Right atrium auricular region (tissue), 2 donors: ENCODE measurements at regions not wholly inside any gene's neighbourhood (a gene's known extent, or its start where the extent isn't known, plus 50 kb on each side); places are given as distances from the start of the nearest gene placed in this dataset.
A peak's percentile ranks its signal among the peaks of the same experiment; 100 is the strongest.

Experiments
- DNase-seq: peaks from one replicate; pipeline ENCODE4 v3.0.0-alpha.2; 2019; ENCODE audit warnings: low spot score
- H3K27ac ChIP-seq, 2 donors: fragments of 200-600 bp; sonication (generic); 1 replicate in 1 of 2; 2 replicates in 1 of 2; pipeline ENCODE4 v1.5.1; 2016 to 2019
- H3K27me3 ChIP-seq, 2 donors: fragments of 200-600 bp; sonication (generic); one replicate each; pipeline versions ENCODE4 v1.5.1 to v1.6.0; 2017 to 2019
- H3K36me3 ChIP-seq: fragments of 200-600 bp; sonication (generic); one replicate; pipeline ENCODE4 v1.5.1; 2016
- H3K4me1 ChIP-seq, 2 donors: fragments of 200-600 bp; sonication (generic); one replicate each; pipeline versions ENCODE4 v1.5.1 to v1.6.0; 2017 to 2019
- H3K4me3 ChIP-seq, 2 donors: fragments of 200-600 bp; sonication (generic); 1 replicate in 1 of 2; 2 replicates in 1 of 2; pipeline ENCODE4 v1.5.1; 2017 to 2019; ENCODE audit warnings: mild to moderate bottlenecking in 1 of 2, moderate library complexity in 1 of 2
- H3K9me3 ChIP-seq, 2 donors: fragments of 200-600 bp; sonication (generic); one replicate each; pipeline ENCODE4 v1.5.1; 2019
- TF ChIP-seq, protein P1 (sequence below), 2 donors: fragments of 200-600 bp; sonication (generic); IDR thresholded peaks; one replicate each; pipeline ENCODE4 v1.5.1; 2019; ENCODE audit warnings: antibody characterized with exemption in 2 of 2

DNA sequence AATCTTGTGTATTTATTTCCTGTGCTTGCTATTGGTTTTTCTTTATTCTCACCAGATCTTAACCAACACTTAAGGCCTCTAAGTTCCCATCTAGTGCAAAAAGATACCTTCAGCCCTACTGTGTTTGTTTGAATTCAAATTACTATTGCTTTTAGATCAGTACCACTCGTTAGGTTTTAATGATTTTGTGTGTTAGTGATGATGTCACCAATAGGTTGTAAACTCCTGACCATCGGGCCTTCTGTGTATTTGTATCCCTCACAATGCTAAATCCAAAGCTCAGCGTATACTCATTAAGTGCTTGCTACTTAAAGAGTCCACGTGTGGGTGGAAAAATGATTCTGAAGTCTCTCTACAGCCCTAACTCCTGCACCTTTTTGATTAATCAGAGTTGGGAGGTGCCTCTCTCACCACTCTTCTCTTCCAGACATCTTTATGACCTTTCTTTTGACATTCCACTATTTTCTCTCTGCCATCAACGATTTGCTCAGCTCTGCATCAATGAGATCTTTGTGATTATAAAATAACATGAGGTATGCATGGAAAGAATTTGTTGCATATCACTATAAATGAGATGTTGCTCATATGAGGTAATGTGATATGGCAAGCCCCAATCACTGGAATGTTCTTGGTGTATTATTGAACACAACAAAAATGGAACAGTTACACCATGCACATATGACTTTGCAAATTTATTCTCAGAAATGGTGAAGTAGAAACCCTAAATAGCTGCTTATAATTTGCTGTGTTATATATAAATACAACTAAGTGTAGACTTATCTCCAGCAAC is 55.1 kb upstream of the LAMA2 start:
- no peaks in the 10 kb centered on the region for H3K27me3 ChIP-seq
- peaks cover 0 to 5% of the 10 kb centered on the region in 2 donors for H3K9me3 ChIP-seq
- H3K27ac ChIP-seq = peak overlapping the region in 1 of 2 donors; percentile 30
- TF ChIP-seq, protein P1, sequence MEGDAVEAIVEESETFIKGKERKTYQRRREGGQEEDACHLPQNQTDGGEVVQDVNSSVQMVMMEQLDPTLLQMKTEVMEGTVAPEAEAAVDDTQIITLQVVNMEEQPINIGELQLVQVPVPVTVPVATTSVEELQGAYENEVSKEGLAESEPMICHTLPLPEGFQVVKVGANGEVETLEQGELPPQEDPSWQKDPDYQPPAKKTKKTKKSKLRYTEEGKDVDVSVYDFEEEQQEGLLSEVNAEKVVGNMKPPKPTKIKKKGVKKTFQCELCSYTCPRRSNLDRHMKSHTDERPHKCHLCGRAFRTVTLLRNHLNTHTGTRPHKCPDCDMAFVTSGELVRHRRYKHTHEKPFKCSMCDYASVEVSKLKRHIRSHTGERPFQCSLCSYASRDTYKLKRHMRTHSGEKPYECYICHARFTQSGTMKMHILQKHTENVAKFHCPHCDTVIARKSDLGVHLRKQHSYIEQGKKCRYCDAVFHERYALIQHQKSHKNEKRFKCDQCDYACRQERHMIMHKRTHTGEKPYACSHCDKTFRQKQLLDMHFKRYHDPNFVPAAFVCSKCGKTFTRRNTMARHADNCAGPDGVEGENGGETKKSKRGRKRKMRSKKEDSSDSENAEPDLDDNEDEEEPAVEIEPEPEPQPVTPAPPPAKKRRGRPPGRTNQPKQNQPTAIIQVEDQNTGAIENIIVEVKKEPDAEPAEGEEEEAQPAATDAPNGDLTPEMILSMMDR (IDR thresholded peaks at IDR 0.05) = no peak
- peaks cover 0 to 10% of the 10 kb centered on the region in 2 donors for H3K4me1 ChIP-seq
- no peak overlapping the region for H3K4me3 ChIP-seq
- H3K36me3 ChIP-seq = no peaks in the 10 kb centered on the region
- DNase-seq = no peak

DNA sequence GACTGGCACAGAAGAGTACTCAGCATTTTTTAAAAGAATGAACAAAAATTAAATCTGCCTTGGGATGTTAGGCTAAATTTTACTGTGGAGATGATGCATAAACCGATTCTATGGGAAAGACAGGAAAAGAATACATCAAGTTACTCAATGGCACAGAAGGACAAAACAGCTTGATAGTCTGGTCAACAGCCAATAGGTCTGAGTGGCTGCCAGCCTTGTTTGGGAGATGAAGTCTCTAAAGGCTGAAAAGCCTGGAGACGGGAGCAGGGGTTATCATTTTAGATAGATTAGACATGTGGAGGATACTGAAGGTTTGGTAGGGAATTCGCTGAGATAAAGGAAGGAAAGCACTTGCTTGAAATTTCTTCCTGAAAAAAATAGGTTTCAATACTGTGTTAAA is 56.3 kb upstream of the LAMA2 start:
- DNase-seq = no peak
- Histone ChIP-seq H3K4me1 (peaks cover 0 to 10% of the 10 kb centered on the region in 2 donors), H3K4me3 (no peak overlapping the region), H3K27ac (no peak overlapping the region), H3K27me3 (no peaks in the 10 kb centered on the region), H3K36me3 (no peaks in the 10 kb centered on the region), H3K9me3 (peaks cover 0 to 5% of the 10 kb centered on the region in 2 donors)
- TF ChIP-seq, protein P1 (IDR thresholded peaks at IDR 0.05) = no peak

DNA sequence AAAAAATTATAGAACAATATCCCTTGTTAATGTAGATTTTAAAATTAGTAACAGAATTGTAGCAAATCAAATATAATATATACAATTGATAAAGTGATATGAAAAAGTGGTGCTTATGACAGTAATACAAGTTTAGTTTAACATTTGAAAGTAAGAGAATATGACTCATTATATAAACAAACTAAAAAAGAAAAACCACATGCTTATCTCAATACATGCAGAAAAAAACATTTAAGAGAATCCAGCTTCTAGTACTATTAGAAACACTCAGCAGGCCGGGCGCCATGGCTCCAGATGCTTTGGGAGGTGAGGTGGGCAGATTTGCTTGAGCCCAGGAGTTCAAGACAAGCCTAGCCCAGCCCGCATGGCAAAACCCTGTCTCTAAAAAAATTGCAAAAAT is 60.7 kb upstream of the LAMA2 start:
- Histone ChIP-seq H3K4me3 (no peak overlapping the region), H3K27ac (no peak overlapping the region), H3K9me3 (no peaks in the 10 kb centered on the region), H3K27me3 (no peaks in the 10 kb centered on the region), H3K36me3 (no peaks in the 10 kb centered on the region), H3K4me1 (peaks cover 0 to 5% of the 10 kb centered on the region in 2 donors)
- TF ChIP-seq, protein P1 (IDR thresholded peaks at IDR 0.05) = no peak
- DNase-seq = no peak

GRCh38 chr6:128821116-128821515 is 61.8 kb upstream of the LAMA2 start:
- no peaks in the 10 kb centered on the region for H3K27me3 ChIP-seq
- H3K9me3 ChIP-seq = no peaks in the 10 kb centered on the region
- H3K36me3 ChIP-seq = no peaks in the 10 kb centered on the region
- no peak overlapping the region for H3K27ac ChIP-seq
- TF ChIP-seq, protein P1 (IDR thresholded peaks at IDR 0.05) = no peak
- H3K4me1 ChIP-seq = no peaks in the 10 kb centered on the region
- DNase-seq = no peak
- no peak overlapping the region for H3K4me3 ChIP-seq

GRCh38 chr6:128808856-128809255 is 74.1 kb upstream of the LAMA2 start:
- TF ChIP-seq, protein P1 (IDR thresholded peaks at IDR 0.05) = no peak
- H3K4me3 ChIP-seq = no peak overlapping the region
- no peaks in the 10 kb centered on the region for H3K36me3 ChIP-seq
- no peak for DNase-seq
- H3K4me1 ChIP-seq = no peaks in the 10 kb centered on the region
- H3K9me3 ChIP-seq = no peaks in the 10 kb centered on the region
- no peaks in the 10 kb centered on the region for H3K27me3 ChIP-seq
- no peak overlapping the region for H3K27ac ChIP-seq

- DNase-seq = no peak
- H3K27ac ChIP-seq = no peak overlapping the region
- no peaks in the 10 kb centered on the region for H3K9me3 ChIP-seq
- no peaks in the 10 kb centered on the region for H3K27me3 ChIP-seq
- no peaks in the 10 kb centered on the region for H3K4me1 ChIP-seq
- H3K4me3 ChIP-seq = no peak overlapping the region
- H3K36me3 ChIP-seq = no peaks in the 10 kb centered on the region
- TF ChIP-seq, protein P1 (IDR thresholded peaks at IDR 0.05) = peak in 1 of 2 donors; percentile 67
Observed at GRCh38 chr6:128807577-128807976, 75.4 kb upstream of the LAMA2 start.
